Panc1 (cell line): ENCODE measurements at regions not wholly inside any gene's neighbourhood (a gene's known extent, or its start where the extent isn't known, plus 50 kb on each side); places are given as distances from the start of the nearest gene placed in this dataset.

Experiments used
- CTCF ChIP-seq: fragments of 450-650 bp; IDR thresholded peaks from 2 replicates; pipeline ENCODE4 v1.5.1; 2017; ENCODE audit warnings: mild to moderate bottlenecking
- POLR2AphosphoS5 ChIP-seq: IDR thresholded peaks from 2 replicates; pipeline ENCODE4 v1.6.1; 2012; ENCODE audit warnings: mild to moderate bottlenecking, low read depth, low read length, moderate library complexity
- REST ChIP-seq, 2 experiments: IDR thresholded peaks; 2 replicates each; pipeline ENCODE4 v1.6.1; 2011 to 2012; ENCODE audit warnings: low read depth in 2 of 2, control low read depth in 1 of 2, low read length in 1 of 2, mild to moderate bottlenecking in 1 of 2, moderate library complexity in 1 of 2; ENCODE audit not compliant: insufficient read depth in 1 of 2
- SIN3A ChIP-seq: IDR thresholded peaks from 2 replicates; pipeline ENCODE4 v1.6.1; 2012; ENCODE audit warnings: low read depth, mild to moderate bottlenecking, low read length, moderate library complexity, borderline replicate concordance; ENCODE audit not compliant: insufficient read depth
- TCF7L2 ChIP-seq: IDR thresholded peaks from 2 replicates; pipeline ENCODE4 v1.6.1; 2011; ENCODE audit warnings: mild to moderate bottlenecking, low read depth, low read length, inconsistent platforms

GRCh38 chr16:55385359-55385758 is 61.4 kb downstream of the IRX6 start:
- TF ChIP-seq CTCF (no peak), REST (IDR thresholded peaks at IDR 0.05; ENCODE audit: insufficient read depth in 1 of 2, low read depth in 2 of 2, low read length in 1 of 2) (no peak), POLR2AphosphoS5 (no peak), SIN3A (no peak), TCF7L2 (no peak)
